Neural cell (in vitro differentiated cells): ENCODE measurements at regions not wholly inside any gene's neighbourhood (a gene's known extent, or its start where the extent isn't known, plus 50 kb on each side); places are given as distances from the start of the nearest gene placed in this dataset.

Experiments
- POLR2AphosphoS5 ChIP-seq: IDR thresholded peaks from 2 replicates; pipeline ENCODE4 v1.6.1; 2012
- TF ChIP-seq, protein P1 (sequence below): fragments of 450-650 bp; IDR thresholded peaks from 2 replicates; pipeline ENCODE4 v1.5.1; 2014; ENCODE audit warnings: antibody characterized with exemption, mild to moderate bottlenecking, moderate library complexity; ENCODE audit not compliant: poor library complexity, severe bottlenecking

DNA sequence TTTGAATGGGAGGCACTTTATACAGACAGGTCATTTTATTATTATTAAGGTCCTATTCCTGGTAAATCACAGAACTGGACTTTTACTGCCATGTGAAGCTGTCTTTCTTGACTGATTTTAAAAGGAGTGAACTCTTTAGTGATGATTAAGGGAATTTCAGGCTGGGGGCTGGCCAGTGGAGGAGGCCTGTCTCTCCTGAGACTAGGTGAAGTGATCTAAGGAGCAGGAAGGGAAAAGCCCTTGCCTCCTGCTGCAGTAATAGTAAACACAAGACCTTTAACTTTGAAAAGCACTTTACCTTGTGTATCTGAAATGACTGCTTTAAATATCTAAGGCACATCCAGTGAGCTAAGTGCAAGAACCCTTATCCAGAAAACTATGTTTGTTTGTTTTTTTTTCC lies 118.0 kb upstream of the SPAG17 start:
- TF ChIP-seq, protein P1, sequence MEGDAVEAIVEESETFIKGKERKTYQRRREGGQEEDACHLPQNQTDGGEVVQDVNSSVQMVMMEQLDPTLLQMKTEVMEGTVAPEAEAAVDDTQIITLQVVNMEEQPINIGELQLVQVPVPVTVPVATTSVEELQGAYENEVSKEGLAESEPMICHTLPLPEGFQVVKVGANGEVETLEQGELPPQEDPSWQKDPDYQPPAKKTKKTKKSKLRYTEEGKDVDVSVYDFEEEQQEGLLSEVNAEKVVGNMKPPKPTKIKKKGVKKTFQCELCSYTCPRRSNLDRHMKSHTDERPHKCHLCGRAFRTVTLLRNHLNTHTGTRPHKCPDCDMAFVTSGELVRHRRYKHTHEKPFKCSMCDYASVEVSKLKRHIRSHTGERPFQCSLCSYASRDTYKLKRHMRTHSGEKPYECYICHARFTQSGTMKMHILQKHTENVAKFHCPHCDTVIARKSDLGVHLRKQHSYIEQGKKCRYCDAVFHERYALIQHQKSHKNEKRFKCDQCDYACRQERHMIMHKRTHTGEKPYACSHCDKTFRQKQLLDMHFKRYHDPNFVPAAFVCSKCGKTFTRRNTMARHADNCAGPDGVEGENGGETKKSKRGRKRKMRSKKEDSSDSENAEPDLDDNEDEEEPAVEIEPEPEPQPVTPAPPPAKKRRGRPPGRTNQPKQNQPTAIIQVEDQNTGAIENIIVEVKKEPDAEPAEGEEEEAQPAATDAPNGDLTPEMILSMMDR: no peak
- no peak for TF ChIP-seq POLR2AphosphoS5
